GM19351 (cell line): ENCODE measurements at regions not wholly inside any gene's neighbourhood (a gene's known extent, or its start where the extent isn't known, plus 50 kb on each side); places are given as distances from the start of the nearest gene placed in this dataset.

Experiments used
- ATAC-seq: cut with Tn5 transposase; IDR thresholded peaks from one replicate; pipeline ENCODE4 v1.9.1; 2021; ENCODE audit warnings: mild to moderate bottlenecking, moderate library complexity; ENCODE audit not compliant: unreplicated experiment

DNA sequence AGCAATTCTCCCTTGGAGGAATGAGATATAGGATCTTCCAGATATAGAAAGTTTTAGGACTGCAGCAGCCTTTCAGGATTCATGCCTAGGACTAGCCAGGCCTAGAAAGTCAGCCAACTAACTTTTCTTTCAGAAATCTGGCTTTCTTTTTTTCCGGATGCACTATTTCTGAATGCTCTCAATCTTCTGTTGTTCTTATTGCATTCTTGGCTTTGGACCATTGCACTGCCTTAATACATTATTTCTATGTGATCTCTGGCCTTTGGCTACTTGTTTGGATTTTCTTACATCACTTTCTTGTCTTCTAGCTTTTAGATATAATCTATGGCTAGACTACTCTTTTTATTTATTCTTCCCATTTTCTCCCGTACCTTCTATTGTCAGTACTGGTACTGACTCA lies 813.1 kb upstream of the HTR2C start:
- ATAC-seq = no peak

- no peak for ATAC-seq
Measured at GRCh38 chrX:113770071-113770470, 813.8 kb upstream of the HTR2C start.

- peak; percentile 69 for ATAC-seq
Measured at GRCh38 chrX:113759422-113759821, 824.5 kb upstream of the HTR2C start.

DNA sequence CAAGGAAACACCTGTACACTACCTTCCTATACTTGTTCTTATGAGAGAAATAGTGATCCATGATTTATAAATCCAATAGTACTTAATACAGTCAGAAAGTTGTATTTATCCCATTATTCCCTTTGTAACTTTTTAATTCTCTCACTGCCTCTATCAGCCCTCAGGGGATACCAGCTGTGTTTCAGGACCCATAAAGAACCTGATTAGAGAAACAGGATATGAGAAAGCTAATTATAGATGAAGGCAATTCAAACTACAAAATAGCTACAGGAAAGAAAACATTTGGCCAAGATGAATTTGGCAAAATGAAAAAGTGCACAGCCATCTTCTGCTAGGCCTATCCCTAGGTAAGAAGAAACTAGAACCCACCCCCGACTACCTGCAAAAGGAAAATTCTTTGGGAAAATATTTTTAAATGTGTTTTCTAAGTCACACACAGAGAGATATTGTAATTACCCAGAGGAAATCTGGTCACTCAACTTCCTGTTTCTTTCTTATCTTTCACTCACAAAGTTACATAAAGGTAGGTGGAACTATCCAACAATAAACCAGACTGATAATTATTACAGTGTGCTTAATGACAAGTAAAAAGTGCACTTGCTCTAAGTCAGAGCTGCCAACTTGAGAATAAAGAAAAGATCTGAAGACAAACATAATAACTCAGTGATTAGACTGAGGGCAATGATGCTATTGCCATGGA lies 836.5 kb upstream of the HTR2C start:
- ATAC-seq = peak; percentile 68

DNA sequence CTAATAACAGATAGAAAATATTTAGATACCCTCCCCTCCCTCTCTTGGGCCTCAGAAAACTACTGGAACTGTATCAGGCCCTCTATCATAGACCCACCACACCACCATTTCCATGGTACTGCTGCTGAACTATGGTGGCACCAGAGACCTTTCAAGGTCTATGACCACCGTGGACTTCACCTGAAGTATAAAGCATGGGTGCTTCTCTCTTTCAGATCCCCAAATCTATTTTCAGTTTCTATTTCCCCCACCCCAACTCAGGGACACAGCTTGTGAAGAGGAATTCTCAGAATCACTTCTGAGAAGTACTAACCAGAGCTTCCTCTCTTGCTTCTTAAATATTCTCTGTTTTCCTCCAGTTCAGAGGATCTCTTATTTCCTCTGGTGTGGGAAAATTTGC lies 840.8 kb upstream of the HTR2C start:
- ATAC-seq = peak; percentile 42

GRCh38 chrX:113741744-113742143 lies 842.1 kb upstream of the HTR2C start:
- ATAC-seq = peak; percentile 26

- ATAC-seq = peak; percentile 30
Measured at GRCh38 chrX:113728937-113729336, 854.9 kb upstream of the HTR2C start.

DNA sequence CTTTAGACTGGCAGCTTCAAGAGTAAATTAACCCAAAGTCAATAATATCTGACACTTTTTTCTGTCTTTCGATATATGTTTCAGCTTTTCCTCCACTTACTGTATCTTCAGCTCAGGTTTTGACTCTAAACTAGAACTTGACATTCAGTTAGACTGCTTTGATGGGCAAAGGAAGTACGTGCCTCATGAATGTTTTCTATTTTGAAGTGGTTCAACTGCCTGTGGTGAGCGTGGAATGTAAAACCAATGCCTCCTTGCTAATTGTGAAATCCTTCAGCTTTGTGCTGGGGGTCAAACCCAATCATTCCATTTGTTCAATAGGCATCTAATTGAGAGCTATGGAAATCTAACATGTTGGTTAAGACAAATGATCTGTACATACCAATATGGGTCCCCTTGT lies 857.0 kb upstream of the HTR2C start:
- ATAC-seq = peak; percentile 25

DNA sequence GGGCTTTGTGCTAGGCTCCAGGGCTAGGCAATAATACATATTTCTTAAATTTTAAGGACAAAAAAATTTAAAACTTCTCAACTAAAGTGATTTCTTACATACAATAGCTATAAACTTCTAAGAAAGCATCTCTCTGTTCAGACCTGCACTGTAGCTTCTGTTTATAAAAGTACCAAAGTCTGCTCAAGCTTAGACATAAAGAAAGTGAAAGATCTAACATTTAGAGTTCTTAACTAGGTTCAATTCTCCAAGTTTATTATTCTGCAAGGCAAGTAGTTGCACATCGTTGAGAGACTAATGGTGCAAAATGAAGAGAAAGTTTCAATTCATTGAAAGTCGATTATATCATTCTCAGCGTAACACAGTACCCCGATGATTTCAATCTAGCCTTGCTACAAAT lies 857.4 kb upstream of the HTR2C start:
- peak; percentile 65 for ATAC-seq

DNA sequence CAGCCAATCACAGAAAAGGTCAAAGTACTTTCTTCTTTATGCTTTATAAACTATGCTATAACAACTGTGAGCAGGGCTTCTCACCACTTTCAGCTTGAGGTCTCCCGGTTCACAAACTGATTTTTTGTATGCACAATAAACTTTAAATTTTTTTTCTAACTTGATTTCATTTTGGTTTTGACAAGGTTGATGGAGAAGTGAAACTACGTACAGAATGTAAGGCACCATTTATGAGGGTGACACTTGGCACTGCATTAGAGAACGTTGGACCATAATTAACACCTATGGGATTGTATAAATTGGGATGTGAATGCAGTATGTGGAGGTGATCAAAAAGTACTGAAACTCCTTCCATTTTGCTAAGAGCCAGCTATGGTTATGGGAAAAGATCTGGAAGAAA lies 857.9 kb upstream of the HTR2C start:
- ATAC-seq = peak; percentile 47

DNA sequence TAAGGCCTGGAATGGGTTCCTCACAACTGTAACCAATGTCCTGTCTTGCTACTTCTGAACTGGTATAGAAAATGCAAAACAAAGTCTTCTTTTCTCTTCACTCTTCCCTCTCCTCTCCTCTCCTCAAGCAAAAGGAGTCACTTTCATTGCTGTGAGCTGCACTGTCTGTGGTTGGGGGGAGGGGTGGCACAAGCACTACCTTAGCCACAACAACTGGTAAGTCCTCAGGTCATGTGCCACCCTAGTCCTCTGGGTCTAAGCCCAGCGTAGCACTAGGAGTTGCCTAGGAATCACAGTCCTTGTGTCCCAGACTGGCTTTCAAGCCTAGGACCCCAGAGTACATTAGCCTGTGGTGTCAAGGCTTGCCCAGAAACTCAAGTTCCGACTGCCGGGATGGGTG lies 859.3 kb upstream of the AMOT start:
- no peak for ATAC-seq

GRCh38 chrX:113675278-113675677 lies 834.6 kb upstream of the AMOT start:
- no peak for ATAC-seq

- ATAC-seq = no peak
Measured at GRCh38 chrX:113651306-113651705, 810.7 kb upstream of the AMOT start.

- no peak for ATAC-seq
Measured at GRCh38 chrX:113644426-113644825, 803.8 kb upstream of the AMOT start.

DNA sequence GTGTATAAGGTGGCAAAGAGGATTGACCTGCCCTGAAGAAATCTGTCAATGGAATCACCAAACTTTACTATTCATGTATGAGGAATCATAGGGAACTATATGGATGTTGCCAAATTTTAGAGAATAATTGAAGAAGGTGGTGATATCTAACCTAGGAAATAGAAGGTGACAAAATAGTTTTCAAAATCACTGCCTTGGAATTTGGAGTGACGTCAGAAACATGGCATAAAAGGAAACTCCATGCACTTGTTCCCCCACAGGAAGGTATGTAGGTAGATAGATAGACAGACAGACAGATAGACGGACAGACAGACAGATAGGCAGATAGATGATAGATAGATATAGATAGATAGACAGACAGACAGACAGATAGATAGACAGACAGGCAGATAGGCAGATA lies 793.9 kb upstream of the AMOT start:
- ATAC-seq = no peak

DNA sequence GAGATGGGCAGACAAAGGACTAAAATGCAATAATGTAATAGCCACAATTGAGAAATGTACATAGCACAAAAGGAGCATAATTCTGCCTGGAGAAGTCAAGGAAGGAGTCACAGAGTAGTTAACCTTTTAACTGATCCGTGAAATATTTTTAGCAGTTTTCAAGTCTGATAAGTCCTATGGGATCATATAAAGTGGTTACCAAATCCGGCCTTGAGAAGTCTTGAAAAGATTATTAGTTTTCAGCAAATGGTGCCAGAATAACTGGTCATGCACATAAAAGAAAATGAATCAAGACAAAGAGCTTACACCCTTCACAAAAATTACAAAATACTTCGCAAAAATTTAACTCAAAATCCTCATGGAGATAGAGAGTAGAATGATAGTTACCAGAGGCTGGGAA lies 788.7 kb upstream of the AMOT start:
- no peak for ATAC-seq

- no peak for ATAC-seq
Measured at GRCh38 chrX:113594123-113594841, 753.7 kb upstream of the AMOT start.

DNA sequence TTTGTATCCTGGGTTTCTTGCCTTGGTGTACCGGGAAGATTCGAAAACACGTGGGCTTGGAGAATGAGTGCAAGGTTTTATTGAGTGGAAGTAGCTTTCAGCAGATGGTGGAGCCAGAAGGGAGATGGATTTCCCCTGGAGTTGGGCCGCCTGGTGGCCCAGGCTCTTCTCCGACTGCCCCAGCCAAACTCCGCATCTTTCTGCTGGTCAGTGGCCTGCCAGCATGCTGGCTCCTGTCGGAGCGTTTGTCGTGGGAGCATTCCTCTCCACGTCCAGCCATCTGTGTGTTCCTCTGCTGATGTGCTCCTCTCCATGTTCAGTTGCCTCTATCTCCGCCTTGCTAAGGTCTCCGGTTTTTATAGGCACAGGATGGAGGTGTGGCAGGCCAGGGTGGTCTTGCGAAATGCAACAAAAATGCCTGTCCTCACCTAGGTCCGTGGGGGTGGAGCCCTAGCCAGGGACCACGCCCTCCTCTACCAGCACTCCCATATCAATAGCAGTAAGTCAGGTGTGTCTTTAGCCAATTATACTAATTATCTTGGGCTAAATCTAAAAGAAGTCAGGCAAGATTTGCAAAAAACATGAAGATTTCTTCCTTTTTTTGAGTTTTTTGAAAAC lies 745.8 kb upstream of the AMOT start:
- no peak for ATAC-seq

GRCh38 chrX:113580486-113580885 lies 739.9 kb upstream of the AMOT start:
- ATAC-seq = no peak

DNA sequence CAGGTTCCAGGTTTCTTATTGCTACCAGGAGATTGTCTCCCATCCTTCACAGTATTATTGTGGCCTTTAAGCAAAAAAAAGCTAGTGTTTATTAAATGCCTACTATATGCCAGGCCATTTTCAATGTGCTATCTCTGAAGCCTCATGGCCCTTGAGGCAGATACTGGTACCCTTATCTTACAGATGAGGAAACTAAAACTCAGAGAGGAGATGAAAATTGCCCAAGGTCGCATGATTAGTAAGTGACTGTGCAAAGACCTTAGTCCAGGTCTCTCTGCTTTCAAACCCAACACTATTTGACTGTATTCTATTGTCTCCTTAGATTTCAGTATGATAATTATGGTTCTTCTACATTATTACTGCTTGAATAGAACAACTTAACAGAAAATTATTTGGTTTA lies 717.9 kb upstream of the AMOT start:
- ATAC-seq = no peak

- no peak for ATAC-seq
Measured at GRCh38 chrX:113551919-113552318, 711.3 kb upstream of the AMOT start.

- ATAC-seq = no peak
Measured at GRCh38 chrX:113548308-113549015, 707.8 kb upstream of the AMOT start.
